ENCODE measurements at regions not wholly inside any gene's neighbourhood (a gene's known extent, or its start where the extent isn't known, plus 50 kb on each side); places are given as distances from the start of the nearest gene placed in this dataset.

- intact Hi-C loops (cut with DNase I; ENCODE audit: low total_unique reads), result no loop called here
- Histone ChIP-seq H3K36me3 (no peaks in the 10 kb centered on the region), H3K27me3 (replicated peaks in 1 of 7) (no peaks in the 10 kb centered on the region), H3K4me3 (no peak overlapping the region), H3K9me3 (no peaks in the 10 kb centered on the region), H3K27ac (no peak overlapping the region), H3K4me1 (no peaks in the 10 kb centered on the region)
- DNase-seq, result no peak
- TF ChIP-seq POLR2AphosphoS5 (IDR thresholded peaks at IDR 0.05) (no peak), POLR2A (IDR thresholded peaks at IDR 0.05) (no peak), CTCF (IDR thresholded peaks at IDR 0.05 in 8 of 11, conservative IDR thresholded peaks at IDR 0.05 in 3 of 11) (no peak)
- WGBS, 5 donors, result 61 to 86% (median 71%) methylated on average over 1 of the region's 1 CpG
Measured at GRCh38 chr2:200064879-200065278, 109.5 kb downstream of the MAIP1 start.

GRCh38 chr2:200065477-200065876, 110.1 kb downstream of the MAIP1 start:
- Histone ChIP-seq H3K9me3 (no peaks in the 10 kb centered on the region), H3K27ac (no peak overlapping the region), H3K36me3 (no peaks in the 10 kb centered on the region), H3K4me1 (no peaks in the 10 kb centered on the region), H3K4me3 (no peak overlapping the region), H3K27me3 (replicated peaks in 1 of 7) (no peaks in the 10 kb centered on the region)
- TF ChIP-seq CTCF (IDR thresholded peaks at IDR 0.05 in 8 of 11, conservative IDR thresholded peaks at IDR 0.05 in 3 of 11) (no peak), POLR2AphosphoS5 (IDR thresholded peaks at IDR 0.05) (no peak), POLR2A (IDR thresholded peaks at IDR 0.05) (no peak)
- 47 to 57% (median 52%) methylated on average over 2 of the region's 2 CpGs for WGBS, 5 donors
- intact Hi-C loops (cut with DNase I; ENCODE audit: low total_unique reads), result no loop called here
- no peak for DNase-seq

GRCh38 chr2:200066417-200066816, 111.0 kb downstream of the MAIP1 start:
- TF ChIP-seq CTCF (IDR thresholded peaks at IDR 0.05 in 8 of 11, conservative IDR thresholded peaks at IDR 0.05 in 3 of 11) (no peak), POLR2AphosphoS5 (IDR thresholded peaks at IDR 0.05) (no peak), POLR2A (IDR thresholded peaks at IDR 0.05) (no peak)
- H3K9me3 ChIP-seq, result peaks cover 0 to 2% (median 0%) of the 10 kb centered on the region in 8 donors
- 65 to 77% (median 70%) methylated on average over 2 of the region's 2 CpGs for WGBS, 5 donors
- H3K4me3 ChIP-seq, result no peak overlapping the region
- H3K27me3 ChIP-seq (replicated peaks in 1 of 7), result no peaks in the 10 kb centered on the region
- intact Hi-C loops (cut with DNase I; ENCODE audit: low total_unique reads), result no loop called here
- no peak for DNase-seq
- no peaks in the 10 kb centered on the region for H3K4me1 ChIP-seq
- no peak overlapping the region for H3K27ac ChIP-seq
- H3K36me3 ChIP-seq, result no peaks in the 10 kb centered on the region

- Histone ChIP-seq H3K4me3 (no peak overlapping the region), H3K4me1 (no peaks in the 10 kb centered on the region), H3K9me3 (peaks cover 0 to 16% (median 2%) of the 10 kb centered on the region in 8 donors), H3K36me3 (no peaks in the 10 kb centered on the region), H3K27ac (no peak overlapping the region), H3K27me3 (replicated peaks in 1 of 7) (no peaks in the 10 kb centered on the region)
- intact Hi-C loops (cut with DNase I; ENCODE audit: low total_unique reads), result no loop called here
- no peak for TF ChIP-seq POLR2AphosphoS5 (IDR thresholded peaks at IDR 0.05)
- no peak for TF ChIP-seq CTCF (IDR thresholded peaks at IDR 0.05 in 8 of 11, conservative IDR thresholded peaks at IDR 0.05 in 3 of 11)
- TF ChIP-seq POLR2A (IDR thresholded peaks at IDR 0.05), result no peak
- DNase-seq, result no peak
Measured at GRCh38 chr2:200068642-200069041, 113.3 kb downstream of the MAIP1 start.

Measured in spleen (tissue), 11 donors.